HCT116 (cell line): ENCODE measurements at regions not wholly inside any gene's neighbourhood (a gene's known extent, or its start where the extent isn't known, plus 50 kb on each side); places are given as distances from the start of the nearest gene placed in this dataset.

ENCODE experiments used
- ATAC-seq: fragments of 200-7000 bp; cut with Tn5 transposase; 2 replicates; pipeline ENCODE4 v1.9.1; 2020; ENCODE audit warnings: mild to moderate bottlenecking, moderate library complexity
- BruUV-seq: library from RNA; stranded (reverse); fragments of 400-500 nt; replicated peaks from 2 replicates; lab custom pipeline; 2021; lab: Mats Ljungman, UMichigan
- CTCF ChIA-PET: fragments of 300-600 bp; sonication (Branson Sonifier 250); formaldehyde crosslinking; loops from one replicate; lab custom pipeline; 2021; ENCODE audit warnings: antibody characterized with exemption; lab: Charles Lee
- POLR2A ChIA-PET: fragments of 300-600, 350-600 bp; sonication (Branson Sonifier 250); formaldehyde crosslinking; loops from one replicate; lab custom pipeline; 2021; ENCODE audit warnings: antibody characterized with exemption; lab: Charles Lee
- RAD21 ChIA-PET, 2 experiments: fragments of 300-600 bp; sonication (Branson Sonifier 250); formaldehyde crosslinking; loops; one replicate each; lab custom pipeline; 2023; ENCODE audit warnings: low total read pairs in 2 of 2; ENCODE audit not compliant: uncharacterized antibody in 2 of 2, unreplicated experiment in 2 of 2, low non-redundant PET in 1 of 2; lab: Charles Lee
- DNase-seq: peaks from one replicate; pipeline ENCODE4 v3.0.0-alpha.2; 2010; ENCODE audit warnings: low read depth, low spot score
- H2AFZ ChIP-seq: fragments of 200-600 bp; shearing (Covaris generic), sonication (generic); 2 replicates; pipeline ENCODE4 v1.6.1; 2017; ENCODE audit warnings: low read depth, mixed run types, mixed read lengths, antibody characterized with exemption, low read length; ENCODE audit not compliant: poor library complexity, severe bottlenecking
- H3K27ac ChIP-seq: 2 replicates; pipeline ENCODE4 v1.5.1; 2012; ENCODE audit warnings: low read depth, low read length
- H3K27me3 ChIP-seq: fragments of 200-600 bp; sonication (generic); 2 replicates; pipeline ENCODE4 v1.6.1; 2016; ENCODE audit warnings: mixed run types, low read length, mixed read lengths; ENCODE audit not compliant: insufficient read depth
- H3K36me3 ChIP-seq, 2 experiments: fragments of 200-500 bp in 1 of 2; fragments of 200-600 bp in 1 of 2; sonication (Bioruptor generic) in 1 of 2; sonication (generic) in 1 of 2; 2 replicates each; pipeline versions ENCODE4 v1.5.1 to v1.6.1; 2014 to 2016; ENCODE audit warnings: low read length in 2 of 2, inconsistent platforms in 1 of 2, mixed read lengths in 1 of 2, mixed run types in 1 of 2; ENCODE audit not compliant: insufficient read depth in 2 of 2, control insufficient read depth in 1 of 2
- H3K4me1 ChIP-seq, 2 experiments: fragments of 200-600 bp in 1 of 2; sonication (generic) in 1 of 2; 2 replicates each; pipeline versions ENCODE4 v1.5.1 to v1.6.1; 2012 to 2017; ENCODE audit warnings: low read length in 2 of 2, inconsistent platforms in 1 of 2, mild to moderate bottlenecking in 1 of 2, mixed read lengths in 1 of 2, mixed run types in 1 of 2, moderate library complexity in 1 of 2; ENCODE audit not compliant: insufficient read depth in 2 of 2, control insufficient read depth in 1 of 2
- H3K4me2 ChIP-seq: fragments of 200-600 bp; sonication (generic); 2 replicates; pipeline ENCODE4 v1.6.1; 2017; ENCODE audit warnings: mixed run types, low read length, mixed read lengths
- H3K4me3 ChIP-seq, 2 experiments: fragments of 200-600 bp in 1 of 2; sonication (generic) in 1 of 2; replicated peaks in 1 of 2; 2 replicates each; pipeline ENCODE4 v1.5.1; 2011 to 2016; ENCODE audit warnings: low read length in 2 of 2, control low read depth in 1 of 2, low read depth in 1 of 2, mild to moderate bottlenecking in 1 of 2, mixed read lengths in 1 of 2, mixed run types in 1 of 2
- H3K79me2 ChIP-seq: fragments of 200-600 bp; sonication (generic); 2 replicates; pipeline ENCODE4 v1.6.1; 2017; ENCODE audit warnings: mild to moderate bottlenecking, mixed run types, low read length, moderate library complexity, mixed read lengths; ENCODE audit not compliant: insufficient read depth
- H3K9ac ChIP-seq: fragments of 200-600 bp; sonication (generic); 2 replicates; pipeline ENCODE4 v1.6.1; 2016; ENCODE audit warnings: low read length, mixed read lengths
- H3K9me2 ChIP-seq: fragments of 200-600 bp; sonication (generic), shearing (Covaris generic); 2 replicates; pipeline ENCODE4 v1.6.1; 2017; ENCODE audit warnings: mixed run types, mild to moderate bottlenecking, moderate library complexity; ENCODE audit not compliant: insufficient read depth
- H3K9me3 ChIP-seq, 2 experiments: fragments of 200-500 bp in 1 of 2; fragments of 200-600 bp in 1 of 2; sonication (Bioruptor generic) in 1 of 2; sonication (generic) in 1 of 2; 2 replicates each; pipeline ENCODE4 v1.6.1; 2014 to 2017; ENCODE audit warnings: low read length in 2 of 2, mixed read lengths in 2 of 2, inconsistent platforms in 1 of 2, low read depth in 1 of 2, mild to moderate bottlenecking in 1 of 2, mixed run types in 1 of 2, moderate library complexity in 1 of 2; ENCODE audit not compliant: control insufficient read depth in 1 of 2, insufficient read depth in 1 of 2
- H4K20me1 ChIP-seq: fragments of 200-600 bp; sonication (generic), shearing (Covaris generic); 2 replicates; pipeline ENCODE4 v1.6.1; 2017; ENCODE audit warnings: mixed run types, mild to moderate bottlenecking, moderate library complexity; ENCODE audit not compliant: insufficient read depth
- CBX3 ChIP-seq: IDR thresholded peaks from 2 replicates; pipeline ENCODE4 v1.6.1; 2012; ENCODE audit warnings: low read depth
- CEBPB ChIP-seq: IDR thresholded peaks from 2 replicates; pipeline ENCODE4 v1.6.1; 2012; ENCODE audit warnings: low read depth
- CTCF ChIP-seq, 3 experiments: fragments of 200-600 bp in 1 of 3; sonication (generic) in 1 of 3; IDR thresholded peaks in 2 of 3; conservative IDR thresholded peaks in 1 of 3; 2 replicates each; pipeline ENCODE4 v1.5.1; 2012 to 2017; ENCODE audit warnings: low read depth in 2 of 3, low read length in 2 of 3, antibody characterized with exemption in 1 of 3, borderline replicate concordance in 1 of 3, control low read depth in 1 of 3, mild to moderate bottlenecking in 1 of 3, mixed read lengths in 1 of 3, mixed run types in 1 of 3, moderate library complexity in 1 of 3; ENCODE audit not compliant: insufficient read depth in 1 of 3
- EGR1 ChIP-seq: IDR thresholded peaks from 2 replicates; pipeline ENCODE4 v1.6.1; 2012; ENCODE audit warnings: low read depth
- ELF1 ChIP-seq: IDR thresholded peaks from 2 replicates; pipeline ENCODE4 v1.6.1; 2012; ENCODE audit warnings: low read depth, borderline replicate concordance
- EZH2 ChIP-seq: fragments of 200-600 bp; sonication (generic); IDR thresholded peaks from 2 replicates; pipeline ENCODE4 v1.6.1; 2017; ENCODE audit warnings: antibody characterized with exemption, mixed run types
- EZH2phosphoT487 ChIP-seq: fragments of 200-600 bp; IDR thresholded peaks from 2 replicates; pipeline ENCODE4 v1.6.1; 2018; ENCODE audit warnings: antibody characterized with exemption, borderline replicate concordance
- FOSL1 ChIP-seq: IDR thresholded peaks from 2 replicates; pipeline ENCODE4 v1.6.1; 2012; ENCODE audit warnings: low read depth
- JUND ChIP-seq: IDR thresholded peaks from 2 replicates; pipeline ENCODE4 v1.6.1; 2012
- POLR2A ChIP-seq: IDR thresholded peaks from 2 replicates; pipeline ENCODE4 v1.7.0; 2011; ENCODE audit warnings: borderline replicate concordance; ENCODE audit not compliant: insufficient read depth, insufficient read length; ENCODE audit errors: extremely low read depth
- REST ChIP-seq: IDR thresholded peaks from 2 replicates; pipeline ENCODE4 v1.6.1; 2012; ENCODE audit warnings: low read depth
- SP1 ChIP-seq: IDR thresholded peaks from 2 replicates; pipeline ENCODE4 v1.6.1; 2012; ENCODE audit warnings: low read depth
- SRF ChIP-seq: IDR thresholded peaks from 2 replicates; pipeline ENCODE4 v1.6.1; 2012; ENCODE audit warnings: low read depth
- ZFX ChIP-seq: fragments of 450-650 bp; IDR thresholded peaks from 2 replicates; pipeline ENCODE4 v1.6.1; 2017
- ZNF274 ChIP-seq: fragments of 200-500 bp; sonication (Bioruptor generic); IDR thresholded peaks from 2 replicates; pipeline ENCODE4 v1.6.1; 2014; ENCODE audit warnings: mild to moderate bottlenecking, low read depth, low read length, inconsistent platforms
- intact Hi-C: fragments of 100-400 bp; cut with micrococcal nuclease; formaldehyde crosslinking; loops from 2 replicates; pipeline ENCODE4 v1.10.0; 2022
- TF ChIP-seq, protein P1 (sequence below): IDR thresholded peaks from 2 replicates; pipeline ENCODE4 v1.6.1; 2011; ENCODE audit warnings: mild to moderate bottlenecking, low read length, moderate library complexity; ENCODE audit not compliant: insufficient replicate concordance; ENCODE audit errors: extremely low read depth

DNA sequence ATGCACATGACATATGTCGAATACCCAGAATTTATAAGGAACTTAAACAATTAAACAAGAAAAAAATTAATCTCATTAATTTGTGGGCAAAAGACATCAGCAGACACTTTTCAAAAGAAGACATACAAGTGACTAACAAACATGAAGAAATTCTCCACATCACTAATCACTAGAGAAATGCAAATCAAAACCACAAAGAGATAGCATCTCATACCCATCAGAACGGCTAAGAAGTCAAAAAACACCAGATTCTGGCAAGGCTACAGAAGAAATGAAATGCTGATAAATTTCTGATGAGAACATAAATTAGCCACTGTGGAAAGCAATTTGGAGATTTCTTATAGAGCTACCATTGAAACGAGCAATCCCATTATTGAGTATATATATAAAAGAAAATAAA lies 210.6 kb upstream of the LUZP2 start (continued):
- TF ChIP-seq CBX3: no peak
- TF ChIP-seq ELF1: no peak
- TF ChIP-seq SRF: no peak
- no peak for TF ChIP-seq ZNF274
- TF ChIP-seq EZH2phosphoT487: no peak

GRCh38 chr11:24289301-24289700 lies 207.6 kb upstream of the LUZP2 start:
- H3K79me2 ChIP-seq: no peaks in the 10 kb centered on the region
- RAD21 ChIA-PET: no interaction called here
- H3K9me2 ChIP-seq: no peaks in the 10 kb centered on the region
- BruUV-seq: no TSS peak
- DNase-seq: no peak
- ATAC-seq: no peak
- CTCF ChIA-PET: no interaction called here
- no peak overlapping the region for H3K4me3 ChIP-seq
- no peak overlapping the region for H3K27ac ChIP-seq
- peaks cover 10 to 21% of the 10 kb centered on the region in 2 experiments; a peak in 2 of 4 replicates for H3K9me3 ChIP-seq
- H3K4me1 ChIP-seq: no peaks in the 10 kb centered on the region
- POLR2A ChIA-PET: no interaction called here
- no peaks in the 10 kb centered on the region for H3K36me3 ChIP-seq
- H2AFZ ChIP-seq: no peak overlapping the region
- no peak overlapping the region for H3K9ac ChIP-seq
- H4K20me1 ChIP-seq: no peaks in the 10 kb centered on the region
- no peak overlapping the region for H3K4me2 ChIP-seq
- intact Hi-C loops: no loop called here
- TF ChIP-seq JUND: no peak
- TF ChIP-seq CTCF (IDR thresholded peaks at IDR 0.05 in 2 of 3, conservative IDR thresholded peaks at IDR 0.05 in 1 of 3; ENCODE audit: borderline replicate concordance in 1 of 3, insufficient read depth in 1 of 3, low read depth in 2 of 3, low read length in 2 of 3): no peak
- no peak for TF ChIP-seq CEBPB
- TF ChIP-seq SP1: no peak
- TF ChIP-seq CBX3: no peak
- no peak for TF ChIP-seq REST
- TF ChIP-seq ZNF274: no peak
- no peak for TF ChIP-seq POLR2A
- no peak for TF ChIP-seq FOSL1
- TF ChIP-seq, protein P1, sequence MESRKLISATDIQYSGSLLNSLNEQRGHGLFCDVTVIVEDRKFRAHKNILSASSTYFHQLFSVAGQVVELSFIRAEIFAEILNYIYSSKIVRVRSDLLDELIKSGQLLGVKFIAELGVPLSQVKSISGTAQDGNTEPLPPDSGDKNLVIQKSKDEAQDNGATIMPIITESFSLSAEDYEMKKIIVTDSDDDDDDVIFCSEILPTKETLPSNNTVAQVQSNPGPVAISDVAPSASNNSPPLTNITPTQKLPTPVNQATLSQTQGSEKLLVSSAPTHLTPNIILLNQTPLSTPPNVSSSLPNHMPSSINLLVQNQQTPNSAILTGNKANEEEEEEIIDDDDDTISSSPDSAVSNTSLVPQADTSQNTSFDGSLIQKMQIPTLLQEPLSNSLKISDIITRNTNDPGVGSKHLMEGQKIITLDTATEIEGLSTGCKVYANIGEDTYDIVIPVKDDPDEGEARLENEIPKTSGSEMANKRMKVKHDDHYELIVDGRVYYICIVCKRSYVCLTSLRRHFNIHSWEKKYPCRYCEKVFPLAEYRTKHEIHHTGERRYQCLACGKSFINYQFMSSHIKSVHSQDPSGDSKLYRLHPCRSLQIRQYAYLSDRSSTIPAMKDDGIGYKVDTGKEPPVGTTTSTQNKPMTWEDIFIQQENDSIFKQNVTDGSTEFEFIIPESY: no peak
- TF ChIP-seq ZFX: no peak
- TF ChIP-seq EZH2: no peak
- TF ChIP-seq EGR1: no peak
- no peak for TF ChIP-seq SRF
- TF ChIP-seq EZH2phosphoT487: no peak
- no peak for TF ChIP-seq ELF1
- H3K27me3 ChIP-seq: no peaks in the 10 kb centered on the region
